ENCODE measurements at regions not wholly inside any gene's neighbourhood (a gene's known extent, or its start where the extent isn't known, plus 50 kb on each side); places are given as distances from the start of the nearest gene placed in this dataset.

DNA sequence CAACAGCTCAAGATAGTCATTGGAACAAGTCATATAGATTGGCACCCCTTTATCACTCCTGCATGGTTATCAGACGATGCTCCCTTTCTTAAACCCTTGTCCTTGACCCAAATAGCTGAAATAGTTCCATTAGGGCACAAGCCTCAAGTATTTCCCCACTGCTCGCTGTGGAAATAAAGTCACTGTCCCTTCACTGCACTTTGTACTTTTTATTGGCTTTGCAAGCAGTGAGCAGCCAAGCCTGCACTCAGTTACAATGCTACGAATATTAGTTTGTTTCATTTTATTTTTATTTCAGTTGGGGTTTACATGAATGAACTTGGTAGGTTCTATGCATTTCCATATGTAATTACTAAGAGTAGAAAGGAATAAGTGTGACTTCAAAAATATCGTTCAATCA is 1176.4 kb downstream of the BRINP3 start (continued):
- TF ChIP-seq ZNF462 (CRISPR knock-in tag; IDR thresholded peaks at IDR 0.05) (no peak), POLR2AphosphoS5 (IDR thresholded peaks at IDR 0.05; ENCODE audit: low read depth) (no peak)

- Histone ChIP-seq H4K20me1 (replicated peaks; ENCODE audit: insufficient read depth) (no peaks in the 10 kb centered on the region), H3K27me3 (ENCODE audit: insufficient read depth) (no peaks in the 10 kb centered on the region), H3K27ac (ENCODE audit: low read depth) (no peak overlapping the region), H2AFZ (no peak overlapping the region), H3F3A (replicated peaks; ENCODE audit: low read depth) (no peaks in the 10 kb centered on the region), H3K4me3 (no peak overlapping the region), H3K9me2 (ENCODE audit: insufficient read depth) (no peaks in the 10 kb centered on the region), H3K4me1 (ENCODE audit: insufficient read depth) (no peaks in the 10 kb centered on the region), H3K79me2 (replicated peaks; ENCODE audit: insufficient read depth) (no peaks in the 10 kb centered on the region), H3K4me2 (no peak overlapping the region), H3K36me3 (ENCODE audit: insufficient read depth) (no peaks in the 10 kb centered on the region)
- no peaks in the 10 kb centered on the region for H3K4me1 Mint-ChIP-seq
- H3K27me3 Mint-ChIP-seq (ENCODE audit: insufficient read depth, low read depth, poor library complexity) = no peaks in the 10 kb centered on the region
- H3K4me3 Mint-ChIP-seq = no peak overlapping the region
- no peak overlapping the region for H3K27ac Mint-ChIP-seq
- DNase-seq (ENCODE audit: low spot score) (no peak), ATAC-seq (no peak)
- H3K9me3 Mint-ChIP-seq = no peaks in the 10 kb centered on the region
- TF ChIP-seq EZH2 (IDR thresholded peaks at IDR 0.05; ENCODE audit: low read depth, unreplicated experiment) (no peak), ZNF462 (CRISPR knock-in tag; IDR thresholded peaks at IDR 0.05) (no peak)
- TF ChIP-seq, protein P1, sequence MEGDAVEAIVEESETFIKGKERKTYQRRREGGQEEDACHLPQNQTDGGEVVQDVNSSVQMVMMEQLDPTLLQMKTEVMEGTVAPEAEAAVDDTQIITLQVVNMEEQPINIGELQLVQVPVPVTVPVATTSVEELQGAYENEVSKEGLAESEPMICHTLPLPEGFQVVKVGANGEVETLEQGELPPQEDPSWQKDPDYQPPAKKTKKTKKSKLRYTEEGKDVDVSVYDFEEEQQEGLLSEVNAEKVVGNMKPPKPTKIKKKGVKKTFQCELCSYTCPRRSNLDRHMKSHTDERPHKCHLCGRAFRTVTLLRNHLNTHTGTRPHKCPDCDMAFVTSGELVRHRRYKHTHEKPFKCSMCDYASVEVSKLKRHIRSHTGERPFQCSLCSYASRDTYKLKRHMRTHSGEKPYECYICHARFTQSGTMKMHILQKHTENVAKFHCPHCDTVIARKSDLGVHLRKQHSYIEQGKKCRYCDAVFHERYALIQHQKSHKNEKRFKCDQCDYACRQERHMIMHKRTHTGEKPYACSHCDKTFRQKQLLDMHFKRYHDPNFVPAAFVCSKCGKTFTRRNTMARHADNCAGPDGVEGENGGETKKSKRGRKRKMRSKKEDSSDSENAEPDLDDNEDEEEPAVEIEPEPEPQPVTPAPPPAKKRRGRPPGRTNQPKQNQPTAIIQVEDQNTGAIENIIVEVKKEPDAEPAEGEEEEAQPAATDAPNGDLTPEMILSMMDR (conservative IDR thresholded peaks at IDR 0.05; ENCODE audit: low read depth in 2 of 2) = no peak
- H3K36me3 Mint-ChIP-seq (ENCODE audit: low read depth) = no peaks in the 10 kb centered on the region
These were observed 1172.4 kb downstream of the BRINP3 start for GRCh38 chr1:189305279-189305678.

Measured in GM23338 (cell line).